Panc1 (cell line): ENCODE measurements at regions not wholly inside any gene's neighbourhood (a gene's known extent, or its start where the extent isn't known, plus 50 kb on each side); places are given as distances from the start of the nearest gene placed in this dataset.

Source experiments
- ATAC-seq: fragments of 200-7000 bp; cut with Tn5 transposase; 2 replicates; pipeline ENCODE4 v1.9.1; 2020; ENCODE audit warnings: mild to moderate bottlenecking, moderate library complexity
- BruUV-seq: library from RNA; stranded (reverse); fragments of 400-500 nt; replicated peaks from 2 replicates; lab custom pipeline; 2021; lab: Mats Ljungman, UMichigan
- CTCF ChIA-PET: fragments of 300-600 bp; sonication (Branson Sonifier 250); formaldehyde crosslinking; loops from one replicate; lab custom pipeline; 2022; ENCODE audit warnings: antibody characterized with exemption; lab: Charles Lee
- POLR2A ChIA-PET: fragments of 300-600 bp; sonication (Branson Sonifier 250); formaldehyde crosslinking; loops from one replicate; lab custom pipeline; 2022; ENCODE audit warnings: antibody characterized with exemption; lab: Charles Lee
- DNase-seq: peaks from one replicate; pipeline ENCODE4 v3.0.0-alpha.2; 2010; ENCODE audit warnings: low read depth, low spot score
- H3K27ac ChIP-seq: 2 replicates; pipeline ENCODE4 v1.5.1; 2011; ENCODE audit warnings: mild to moderate bottlenecking, low read length, inconsistent platforms
- H3K27me3 ChIP-seq: fragments of 200-500 bp; sonication (Bioruptor generic); 2 replicates; pipeline ENCODE4 v1.6.0; 2014; ENCODE audit warnings: low read length, inconsistent platforms; ENCODE audit not compliant: control insufficient read depth, insufficient read depth
- H3K36me3 ChIP-seq: fragments of 200-500 bp; sonication (Bioruptor generic); 2 replicates; pipeline ENCODE4 v1.5.1; 2014; ENCODE audit warnings: inconsistent platforms, mild to moderate bottlenecking, low read length, moderate library complexity; ENCODE audit not compliant: control insufficient read depth, insufficient read depth
- H3K4me1 ChIP-seq: 2 replicates; pipeline ENCODE4 v1.5.1; 2011; ENCODE audit warnings: inconsistent platforms, mild to moderate bottlenecking, low read length, moderate library complexity; ENCODE audit not compliant: control insufficient read depth, insufficient read depth
- H3K4me3 ChIP-seq, 2 experiments: 2 replicates each; pipeline ENCODE4 v1.5.1; 2011 to 2012; ENCODE audit warnings: low read depth in 2 of 2, low read length in 2 of 2, mild to moderate bottlenecking in 2 of 2, inconsistent platforms in 1 of 2, moderate library complexity in 1 of 2
- H3K9me3 ChIP-seq: fragments of 200-500 bp; sonication (Bioruptor generic); 2 replicates; pipeline ENCODE4 v1.5.1; 2014; ENCODE audit warnings: low read depth, mild to moderate bottlenecking, inconsistent platforms, low read length, moderate library complexity; ENCODE audit not compliant: control insufficient read depth, insufficient read depth
- CTCF ChIP-seq: fragments of 450-650 bp; IDR thresholded peaks from 2 replicates; pipeline ENCODE4 v1.5.1; 2017; ENCODE audit warnings: mild to moderate bottlenecking
- POLR2AphosphoS5 ChIP-seq: IDR thresholded peaks from 2 replicates; pipeline ENCODE4 v1.6.1; 2012; ENCODE audit warnings: mild to moderate bottlenecking, low read depth, low read length, moderate library complexity
- REST ChIP-seq, 2 experiments: IDR thresholded peaks; 2 replicates each; pipeline ENCODE4 v1.6.1; 2011 to 2012; ENCODE audit warnings: low read depth in 2 of 2, control low read depth in 1 of 2, low read length in 1 of 2, mild to moderate bottlenecking in 1 of 2, moderate library complexity in 1 of 2; ENCODE audit not compliant: insufficient read depth in 1 of 2
- SIN3A ChIP-seq: IDR thresholded peaks from 2 replicates; pipeline ENCODE4 v1.6.1; 2012; ENCODE audit warnings: low read depth, mild to moderate bottlenecking, low read length, moderate library complexity, borderline replicate concordance; ENCODE audit not compliant: insufficient read depth
- TCF7L2 ChIP-seq: IDR thresholded peaks from 2 replicates; pipeline ENCODE4 v1.6.1; 2011; ENCODE audit warnings: mild to moderate bottlenecking, low read depth, low read length, inconsistent platforms
- in situ Hi-C: cut with HindIII; loops from 2 replicates; pipeline ENCODE4 v1.10.0; 2016; ENCODE audit warnings: low sequenced_read_pairs, low pct_unique_long_range_greater_than_20kb
- intact Hi-C: fragments of 100-400 bp; cut with micrococcal nuclease; formaldehyde crosslinking; loops from one replicate; pipeline ENCODE4 v1.10.0; 2022; ENCODE audit not compliant: unreplicated experiment

GRCh38 chr22:34878171-34878570 lies 187.8 kb upstream of the ISX start:
- intact Hi-C loops: no loop called here
- H3K27ac ChIP-seq: no peak overlapping the region
- H3K27me3 ChIP-seq: no peaks in the 10 kb centered on the region
- ATAC-seq (no peak), DNase-seq (no peak)
- CTCF ChIA-PET: no interaction called here
- H3K4me3 ChIP-seq: no peak overlapping the region
- in situ Hi-C loops: no loop called here
- POLR2A ChIA-PET: no interaction called here
- H3K9me3 ChIP-seq: no peaks in the 10 kb centered on the region
- H3K4me1 ChIP-seq: no peaks in the 10 kb centered on the region
- TF ChIP-seq REST (IDR thresholded peaks at IDR 0.05; ENCODE audit: insufficient read depth in 1 of 2, low read depth in 2 of 2, low read length in 1 of 2) (no peak), CTCF (no peak), SIN3A (no peak), POLR2AphosphoS5 (no peak), TCF7L2 (no peak)
- no peaks in the 10 kb centered on the region for H3K36me3 ChIP-seq
- no TSS peak for BruUV-seq

- Histone ChIP-seq H3K4me1 (no peaks in the 10 kb centered on the region), H3K27me3 (no peaks in the 10 kb centered on the region), H3K4me3 (no peak overlapping the region), H3K36me3 (no peaks in the 10 kb centered on the region), H3K27ac (no peak overlapping the region), H3K9me3 (no peaks in the 10 kb centered on the region)
- no peak for DNase-seq
- in situ Hi-C loops: no loop called here
- ChIA-PET CTCF (no interaction called here), POLR2A (no interaction called here)
- intact Hi-C loops: no loop called here
- no TSS peak for BruUV-seq
- TF ChIP-seq REST (IDR thresholded peaks at IDR 0.05; ENCODE audit: insufficient read depth in 1 of 2, low read depth in 2 of 2, low read length in 1 of 2) (no peak), CTCF (no peak), TCF7L2 (no peak), SIN3A (no peak), POLR2AphosphoS5 (no peak)
- no peak for ATAC-seq
These were observed 187.0 kb upstream of the ISX start for GRCh38 chr22:34879001-34879400.
